Ishikawa (cell line): ENCODE measurements at regions not wholly inside any gene's neighbourhood (a gene's known extent, or its start where the extent isn't known, plus 50 kb on each side); places are given as distances from the start of the nearest gene placed in this dataset.

Source experiments
- CEBPB ChIP-seq: IDR thresholded peaks from 2 replicates; pipeline ENCODE4 v1.6.1; 2012
- CREB1 ChIP-seq: IDR thresholded peaks from 2 replicates; pipeline ENCODE4 v1.6.1; 2012; ENCODE audit warnings: low read depth
- EGR1 ChIP-seq: IDR thresholded peaks from 2 replicates; pipeline ENCODE4 v1.6.1; 2012
- EP300 ChIP-seq: IDR thresholded peaks from 2 replicates; pipeline ENCODE4 v1.6.1; 2012; ENCODE audit warnings: borderline replicate concordance
- FOXM1 ChIP-seq: IDR thresholded peaks from 2 replicates; pipeline ENCODE4 v1.6.1; 2012; ENCODE audit warnings: low read depth, borderline replicate concordance
- MAX ChIP-seq: IDR thresholded peaks from 2 replicates; pipeline ENCODE4 v1.6.1; 2012
- NFIC ChIP-seq: IDR thresholded peaks from 2 replicates; pipeline ENCODE4 v1.6.1; 2012
- RAD21 ChIP-seq: IDR thresholded peaks from 2 replicates; pipeline ENCODE4 v1.6.1; 2012; ENCODE audit warnings: low read depth
- TAF1 ChIP-seq: IDR thresholded peaks from 2 replicates; pipeline ENCODE4 v1.6.1; 2012; ENCODE audit warnings: low read depth, mild to moderate bottlenecking
- TCF12 ChIP-seq: IDR thresholded peaks from 2 replicates; pipeline ENCODE4 v1.6.1; 2012; ENCODE audit warnings: low read depth
- TEAD4 ChIP-seq: IDR thresholded peaks from 2 replicates; pipeline ENCODE4 v1.6.1; 2012
- YY1 ChIP-seq: IDR thresholded peaks from 2 replicates; pipeline ENCODE4 v1.6.1; 2012; ENCODE audit warnings: low read depth
- ZBTB7A ChIP-seq: IDR thresholded peaks from 2 replicates; pipeline ENCODE4 v1.6.1; 2012; ENCODE audit warnings: low read depth
- TF ChIP-seq, protein P1 (sequence below): IDR thresholded peaks from 2 replicates; pipeline ENCODE4 v1.6.1; 2012
- TF ChIP-seq, protein P2 (sequence below): IDR thresholded peaks from 2 replicates; pipeline ENCODE4 v1.6.1; 2012; ENCODE audit warnings: low read depth, mild to moderate bottlenecking

DNA sequence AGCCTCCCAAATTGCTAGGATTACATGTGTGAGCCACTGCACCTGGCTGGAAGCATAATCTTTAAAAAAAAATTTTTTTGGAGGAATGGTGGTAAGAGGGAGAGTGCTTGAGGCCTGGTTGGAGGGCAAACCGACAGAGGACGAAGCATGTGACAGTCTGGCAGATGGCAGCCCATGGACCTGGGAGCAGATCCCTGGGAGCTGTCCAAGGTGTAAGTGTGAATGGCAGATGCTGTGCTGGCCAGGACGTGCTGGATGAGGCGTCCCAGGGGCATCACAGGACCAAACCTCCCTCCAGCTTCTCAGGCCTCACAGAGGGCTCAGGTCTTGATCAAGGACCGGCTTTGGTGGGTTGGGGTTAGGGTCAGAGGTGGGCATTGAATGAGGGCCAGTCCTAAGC is 128.4 kb upstream of the NCOR2 start:
- TF ChIP-seq YY1, result peak; percentile 36; the same call in 1 of the 2 replicates
- peak; percentile 82 for TF ChIP-seq MAX
- TF ChIP-seq, protein P1, sequence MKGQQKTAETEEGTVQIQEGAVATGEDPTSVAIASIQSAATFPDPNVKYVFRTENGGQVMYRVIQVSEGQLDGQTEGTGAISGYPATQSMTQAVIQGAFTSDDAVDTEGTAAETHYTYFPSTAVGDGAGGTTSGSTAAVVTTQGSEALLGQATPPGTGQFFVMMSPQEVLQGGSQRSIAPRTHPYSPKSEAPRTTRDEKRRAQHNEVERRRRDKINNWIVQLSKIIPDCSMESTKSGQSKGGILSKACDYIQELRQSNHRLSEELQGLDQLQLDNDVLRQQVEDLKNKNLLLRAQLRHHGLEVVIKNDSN, result no peak
- TF ChIP-seq, protein P2, sequence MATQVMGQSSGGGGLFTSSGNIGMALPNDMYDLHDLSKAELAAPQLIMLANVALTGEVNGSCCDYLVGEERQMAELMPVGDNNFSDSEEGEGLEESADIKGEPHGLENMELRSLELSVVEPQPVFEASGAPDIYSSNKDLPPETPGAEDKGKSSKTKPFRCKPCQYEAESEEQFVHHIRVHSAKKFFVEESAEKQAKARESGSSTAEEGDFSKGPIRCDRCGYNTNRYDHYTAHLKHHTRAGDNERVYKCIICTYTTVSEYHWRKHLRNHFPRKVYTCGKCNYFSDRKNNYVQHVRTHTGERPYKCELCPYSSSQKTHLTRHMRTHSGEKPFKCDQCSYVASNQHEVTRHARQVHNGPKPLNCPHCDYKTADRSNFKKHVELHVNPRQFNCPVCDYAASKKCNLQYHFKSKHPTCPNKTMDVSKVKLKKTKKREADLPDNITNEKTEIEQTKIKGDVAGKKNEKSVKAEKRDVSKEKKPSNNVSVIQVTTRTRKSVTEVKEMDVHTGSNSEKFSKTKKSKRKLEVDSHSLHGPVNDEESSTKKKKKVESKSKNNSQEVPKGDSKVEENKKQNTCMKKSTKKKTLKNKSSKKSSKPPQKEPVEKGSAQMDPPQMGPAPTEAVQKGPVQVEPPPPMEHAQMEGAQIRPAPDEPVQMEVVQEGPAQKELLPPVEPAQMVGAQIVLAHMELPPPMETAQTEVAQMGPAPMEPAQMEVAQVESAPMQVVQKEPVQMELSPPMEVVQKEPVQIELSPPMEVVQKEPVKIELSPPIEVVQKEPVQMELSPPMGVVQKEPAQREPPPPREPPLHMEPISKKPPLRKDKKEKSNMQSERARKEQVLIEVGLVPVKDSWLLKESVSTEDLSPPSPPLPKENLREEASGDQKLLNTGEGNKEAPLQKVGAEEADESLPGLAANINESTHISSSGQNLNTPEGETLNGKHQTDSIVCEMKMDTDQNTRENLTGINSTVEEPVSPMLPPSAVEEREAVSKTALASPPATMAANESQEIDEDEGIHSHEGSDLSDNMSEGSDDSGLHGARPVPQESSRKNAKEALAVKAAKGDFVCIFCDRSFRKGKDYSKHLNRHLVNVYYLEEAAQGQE, result peak; percentile 88
- TF ChIP-seq NFIC, result no peak

GRCh38 chr12:124694846-124695497 is 127.6 kb upstream of the NCOR2 start:
- TF ChIP-seq NFIC, result peak; percentile 72
- no peak for TF ChIP-seq EGR1
- peak; percentile 61; the same call in 1 of the 2 replicates for TF ChIP-seq MAX
- TF ChIP-seq RAD21, result peak; percentile 33
- peak; percentile 53; the same call in 1 of the 2 replicates for TF ChIP-seq TCF12
- no peak for TF ChIP-seq CEBPB
- TF ChIP-seq FOXM1, result no peak
- TF ChIP-seq YY1, result no peak
- peak; percentile 54 for TF ChIP-seq EP300
- TF ChIP-seq, protein P2, result 0 out of 2 replicates have a peak, but pooled peaks have one; percentile 24
- TF ChIP-seq ZBTB7A, result no peak
- TF ChIP-seq TAF1, result no peak
- peak; percentile 60 for TF ChIP-seq TEAD4
- TF ChIP-seq, protein P1, result no peak
- peak; percentile 48; the same call in 1 of the 2 replicates for TF ChIP-seq CREB1

DNA sequence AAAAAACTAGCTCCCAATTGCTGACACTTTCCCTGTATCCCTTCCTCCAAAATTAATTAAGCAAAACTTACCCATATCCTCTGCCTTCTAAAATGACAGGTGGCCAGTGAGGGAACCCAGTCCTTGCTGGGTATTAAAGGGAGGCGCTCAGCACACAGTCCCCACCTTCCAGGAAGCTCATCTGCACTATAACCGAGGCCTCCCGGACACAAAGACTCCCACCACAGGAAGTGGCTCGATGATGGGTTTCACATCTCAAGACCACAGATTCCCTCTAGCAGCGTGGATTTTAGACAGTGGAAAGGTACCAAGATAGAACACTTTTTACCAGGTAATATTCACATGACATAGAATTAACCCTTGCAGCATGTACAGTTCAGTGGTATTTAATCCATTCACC is 126.8 kb upstream of the NCOR2 start:
- no peak for TF ChIP-seq EP300
- no peak for TF ChIP-seq CEBPB
- TF ChIP-seq CREB1, result no peak
- TF ChIP-seq FOXM1, result no peak
- TF ChIP-seq EGR1, result no peak
- no peak for TF ChIP-seq RAD21
- no peak for TF ChIP-seq NFIC
- TF ChIP-seq, protein P1, result no peak
- no peak for TF ChIP-seq YY1
- no peak for TF ChIP-seq TEAD4
- no peak for TF ChIP-seq TCF12
- no peak for TF ChIP-seq ZBTB7A
- no peak for TF ChIP-seq TAF1
- TF ChIP-seq, protein P2, result no peak
- TF ChIP-seq MAX, result no peak

GRCh38 chr12:124693111-124693723 is 125.8 kb upstream of the NCOR2 start:
- TF ChIP-seq MAX, result no peak
- TF ChIP-seq YY1, result no peak
- no peak for TF ChIP-seq CREB1
- TF ChIP-seq TCF12, result no peak
- TF ChIP-seq RAD21, result no peak
- no peak for TF ChIP-seq EGR1
- TF ChIP-seq, protein P1, result no peak
- TF ChIP-seq NFIC, result no peak
- TF ChIP-seq ZBTB7A, result no peak
- TF ChIP-seq TEAD4, result no peak
- no peak for TF ChIP-seq EP300
- TF ChIP-seq, protein P2, result no peak
- TF ChIP-seq TAF1, result no peak
- no peak for TF ChIP-seq CEBPB
- TF ChIP-seq FOXM1, result no peak
